ENCODE measurements at regions not wholly inside any gene's neighbourhood (a gene's known extent, or its start where the extent isn't known, plus 50 kb on each side); places are given as distances from the start of the nearest gene placed in this dataset.
"Not testable (repeated sequence)": the region's sequence is repeated elsewhere in the genome, so short reads cannot be mapped to it uniquely, and the experiment has no call there.

GRCh38 chr2:6143812-6144211 is 451.6 kb downstream of the SOX11 start:
- DNase-seq, result no peak

GRCh38 chr2:6147215-6147614 is 455.0 kb downstream of the SOX11 start:
- not testable (repeated sequence) for DNase-seq

GRCh38 chr2:6148882-6149281 is 456.7 kb downstream of the SOX11 start:
- no peak for DNase-seq

- no peak for DNase-seq
Measured at GRCh38 chr2:6159606-6160005, 467.4 kb downstream of the SOX11 start.

- no peak for DNase-seq
Measured at GRCh38 chr2:6163932-6164331, 471.7 kb downstream of the SOX11 start.

GRCh38 chr2:6164986-6165747 is 473.0 kb downstream of the SOX11 start:
- DNase-seq, result no peak

- no peak for DNase-seq
Measured at GRCh38 chr2:6167592-6168138, 475.5 kb downstream of the SOX11 start.

GRCh38 chr2:6168485-6168884 is 476.3 kb downstream of the SOX11 start:
- DNase-seq, result no peak

- DNase-seq, result no peak
Measured at GRCh38 chr2:6171294-6171693, 479.1 kb downstream of the SOX11 start.

GRCh38 chr2:6177811-6178210 is 485.6 kb downstream of the SOX11 start:
- no peak for DNase-seq

GRCh38 chr2:6181525-6181924 is 489.3 kb downstream of the SOX11 start:
- no peak for DNase-seq

- no peak for DNase-seq
Measured at GRCh38 chr2:6181926-6182325, 489.7 kb downstream of the SOX11 start.

GRCh38 chr2:6183226-6183625 is 491.0 kb downstream of the SOX11 start:
- DNase-seq, result no peak

GRCh38 chr2:6184532-6185292 is 492.5 kb downstream of the SOX11 start:
- no peak for DNase-seq

GRCh38 chr2:6186332-6187151 is 494.4 kb downstream of the SOX11 start:
- DNase-seq, result no peak

- no peak for DNase-seq
Measured at GRCh38 chr2:6196449-6196848, 504.3 kb downstream of the SOX11 start.

GRCh38 chr2:6198370-6198919 is 506.3 kb downstream of the SOX11 start:
- not testable (repeated sequence) for DNase-seq

- no peak for DNase-seq
Measured at GRCh38 chr2:6202756-6203155, 510.6 kb downstream of the SOX11 start.

- DNase-seq, result no peak
Measured at GRCh38 chr2:6203291-6203959, 511.2 kb downstream of the SOX11 start.

GRCh38 chr2:6206882-6207281 is 514.7 kb downstream of the SOX11 start:
- DNase-seq, result no peak

GRCh38 chr2:6211236-6211635 is 519.1 kb downstream of the SOX11 start:
- DNase-seq, result no peak

- no peak for DNase-seq
Measured at GRCh38 chr2:6212491-6212890, 520.3 kb downstream of the SOX11 start.

All from activated CD4-positive, alpha-beta T cell treated with anti-CD3 and anti-CD28 coated beads, Interleukin-2, amount 50 U/mL, for 16 hours (primary cell).